ENCODE measurements at regions not wholly inside any gene's neighbourhood (a gene's known extent, or its start where the extent isn't known, plus 50 kb on each side); places are given as distances from the start of the nearest gene placed in this dataset.

DNA sequence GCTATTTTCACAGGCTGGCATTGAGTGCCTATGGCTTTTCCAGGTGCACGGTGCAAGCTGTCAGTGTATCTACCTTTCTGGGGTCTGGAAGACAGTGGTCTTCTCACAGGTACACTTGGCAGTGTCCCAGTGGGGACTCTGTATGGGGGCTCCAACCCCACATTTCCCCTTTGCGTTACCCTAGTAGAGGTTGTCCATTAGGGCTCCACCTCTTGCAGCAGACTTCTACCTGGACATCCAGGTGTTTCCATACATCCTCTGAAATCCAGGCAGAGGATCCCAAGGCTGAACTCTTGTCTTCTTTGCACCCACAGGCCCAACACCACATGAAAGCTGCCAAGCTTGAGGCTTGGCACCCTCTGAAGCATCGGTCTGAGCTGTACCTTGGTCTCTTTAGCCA lies 735.7 kb upstream of the INTU start:
- H3K4me3 ChIP-seq (ENCODE audit: control insufficient read depth, low read depth, low read length) = no peak overlapping the region
- DNase-seq (ENCODE audit: low read depth) = no peak
- TF ChIP-seq, protein P1, sequence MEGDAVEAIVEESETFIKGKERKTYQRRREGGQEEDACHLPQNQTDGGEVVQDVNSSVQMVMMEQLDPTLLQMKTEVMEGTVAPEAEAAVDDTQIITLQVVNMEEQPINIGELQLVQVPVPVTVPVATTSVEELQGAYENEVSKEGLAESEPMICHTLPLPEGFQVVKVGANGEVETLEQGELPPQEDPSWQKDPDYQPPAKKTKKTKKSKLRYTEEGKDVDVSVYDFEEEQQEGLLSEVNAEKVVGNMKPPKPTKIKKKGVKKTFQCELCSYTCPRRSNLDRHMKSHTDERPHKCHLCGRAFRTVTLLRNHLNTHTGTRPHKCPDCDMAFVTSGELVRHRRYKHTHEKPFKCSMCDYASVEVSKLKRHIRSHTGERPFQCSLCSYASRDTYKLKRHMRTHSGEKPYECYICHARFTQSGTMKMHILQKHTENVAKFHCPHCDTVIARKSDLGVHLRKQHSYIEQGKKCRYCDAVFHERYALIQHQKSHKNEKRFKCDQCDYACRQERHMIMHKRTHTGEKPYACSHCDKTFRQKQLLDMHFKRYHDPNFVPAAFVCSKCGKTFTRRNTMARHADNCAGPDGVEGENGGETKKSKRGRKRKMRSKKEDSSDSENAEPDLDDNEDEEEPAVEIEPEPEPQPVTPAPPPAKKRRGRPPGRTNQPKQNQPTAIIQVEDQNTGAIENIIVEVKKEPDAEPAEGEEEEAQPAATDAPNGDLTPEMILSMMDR (conservative IDR thresholded peaks at IDR 0.05; ENCODE audit: control insufficient read depth, insufficient read depth, low read depth, low read length) = no peak

DNA sequence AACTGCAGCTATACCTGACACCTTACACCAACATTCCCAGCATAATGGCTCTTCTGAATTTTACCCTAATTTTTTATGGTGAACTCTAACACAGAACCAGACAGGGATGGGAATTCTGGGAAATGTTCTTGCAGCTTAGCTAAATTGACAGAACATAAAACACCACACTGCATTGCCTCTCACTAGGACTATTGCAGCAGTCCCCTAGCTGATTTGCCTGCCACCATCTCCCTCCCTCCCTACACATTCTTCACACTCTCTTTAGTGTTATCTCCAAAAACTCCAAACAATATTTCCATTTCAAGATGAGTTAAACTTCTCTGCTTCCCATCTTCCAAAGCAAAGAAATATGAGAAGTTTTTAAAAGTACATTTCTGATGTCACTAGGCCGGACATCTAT lies 733.9 kb upstream of the INTU start:
- TF ChIP-seq, protein P1 (conservative IDR thresholded peaks at IDR 0.05; ENCODE audit: control insufficient read depth, insufficient read depth, low read depth, low read length) = no peak
- DNase-seq (ENCODE audit: low read depth) = no peak
- no peak overlapping the region for H3K4me3 ChIP-seq (ENCODE audit: control insufficient read depth, low read depth, low read length)

DNA sequence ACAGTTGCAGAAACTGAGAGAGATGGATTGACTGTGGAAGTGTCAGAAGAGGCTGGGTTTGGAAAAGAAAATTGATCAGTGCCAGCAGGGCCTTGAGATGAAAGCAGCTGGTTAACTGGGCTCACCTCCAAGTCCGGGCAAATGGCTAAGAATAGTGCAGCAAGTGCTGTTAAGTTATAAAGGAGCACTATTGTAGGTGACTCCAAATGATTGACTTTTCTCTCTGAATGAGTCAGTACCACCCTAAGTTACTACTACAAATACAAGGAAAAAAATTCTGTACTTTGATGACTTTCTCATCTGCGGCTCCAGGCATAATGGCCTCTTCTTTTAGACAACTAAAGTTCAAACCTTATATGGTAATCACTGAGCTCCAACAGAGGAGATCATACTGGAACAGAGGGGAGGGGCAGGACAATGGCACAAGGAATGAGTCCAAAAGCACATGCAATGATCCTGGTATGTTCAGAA lies 733.4 kb upstream of the INTU start:
- H3K4me3 ChIP-seq (ENCODE audit: control insufficient read depth, low read depth, low read length) = no peak overlapping the region
- TF ChIP-seq, protein P1 (conservative IDR thresholded peaks at IDR 0.05; ENCODE audit: control insufficient read depth, insufficient read depth, low read depth, low read length) = no peak
- DNase-seq (ENCODE audit: low read depth) = peak; percentile 81

DNA sequence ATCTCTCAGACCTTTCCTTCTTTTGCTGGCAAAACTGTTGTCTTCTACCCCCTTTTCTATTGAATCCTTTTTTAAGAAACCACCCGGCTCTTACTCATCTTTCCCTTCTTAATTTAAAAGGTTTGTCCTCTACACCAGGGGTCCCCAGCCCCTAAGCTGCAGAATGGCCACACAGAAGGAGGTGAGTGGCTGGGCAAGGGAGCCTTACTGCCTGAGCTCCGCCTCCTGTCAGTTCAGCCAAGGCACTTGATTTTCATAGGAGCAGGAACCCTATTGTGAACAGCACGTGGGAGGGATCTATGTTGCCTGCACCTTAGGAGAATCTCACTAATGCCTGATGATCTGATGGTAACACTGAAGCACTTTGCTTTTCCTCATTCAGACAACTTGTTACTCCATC lies 726.3 kb upstream of the INTU start:
- TF ChIP-seq, protein P1 (conservative IDR thresholded peaks at IDR 0.05; ENCODE audit: control insufficient read depth, insufficient read depth, low read depth, low read length) = no peak
- no peak for DNase-seq (ENCODE audit: low read depth)

DNA sequence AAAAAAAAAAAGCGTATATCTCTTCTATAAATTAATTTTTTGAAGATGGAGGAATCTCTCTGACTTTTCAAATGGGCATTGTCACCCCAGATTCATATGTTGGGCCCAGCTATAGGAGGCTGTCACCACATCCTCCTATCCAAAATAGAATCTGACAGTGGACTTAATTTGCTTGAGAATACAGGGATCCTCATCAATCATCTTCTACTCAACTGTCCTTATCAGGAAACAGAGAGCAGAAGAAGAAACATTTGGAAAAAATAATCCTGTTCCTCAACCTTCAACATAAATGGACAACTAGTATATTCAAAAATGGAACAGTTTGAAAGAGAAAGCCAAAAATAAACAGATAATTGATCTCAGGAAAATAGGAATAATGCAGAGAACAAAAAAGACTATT lies 725.4 kb upstream of the INTU start:
- TF ChIP-seq, protein P1 (conservative IDR thresholded peaks at IDR 0.05; ENCODE audit: control insufficient read depth, insufficient read depth, low read depth, low read length) = no peak
- DNase-seq (ENCODE audit: low read depth) = no peak
- no peak overlapping the region for H3K4me3 ChIP-seq (ENCODE audit: control insufficient read depth, low read depth, low read length)

More for the DNA sequence above, 726.3 kb upstream of the INTU start:
- no peak overlapping the region for H3K4me3 ChIP-seq (ENCODE audit: control insufficient read depth, low read depth, low read length)

DNA sequence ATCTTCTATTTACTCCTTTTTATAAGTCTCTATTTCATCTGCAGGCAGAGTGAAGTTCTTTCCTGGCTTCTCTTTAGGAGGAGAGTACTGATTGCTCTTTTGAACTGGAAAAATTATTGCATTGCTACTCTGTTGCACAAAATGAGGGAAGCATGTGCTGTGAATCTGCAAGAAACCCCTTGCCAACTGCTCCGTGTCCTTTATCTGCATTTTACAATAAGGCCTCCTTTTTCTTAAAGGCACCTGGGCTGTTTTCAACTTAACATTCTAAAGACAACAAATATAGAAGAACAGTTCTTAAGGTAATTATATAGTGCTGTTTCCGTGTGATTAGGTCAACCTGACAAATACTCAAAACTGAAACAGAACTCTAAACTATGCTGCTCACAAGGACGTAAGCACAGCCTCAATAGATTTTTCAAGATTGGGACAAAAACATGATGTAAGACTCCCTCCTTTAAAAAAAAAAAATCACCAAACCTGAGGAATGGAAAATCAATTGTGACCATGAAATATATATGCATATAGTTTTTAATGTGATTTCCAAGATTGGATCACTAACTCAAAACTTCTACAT lies 716.6 kb upstream of the INTU start:
- no peak overlapping the region for H3K4me3 ChIP-seq (ENCODE audit: control insufficient read depth, low read depth, low read length)
- TF ChIP-seq, protein P1 (conservative IDR thresholded peaks at IDR 0.05; ENCODE audit: control insufficient read depth, insufficient read depth, low read depth, low read length) = no peak
- no peak for DNase-seq (ENCODE audit: low read depth)
